Ectodermal cell (in vitro differentiated cells): ENCODE measurements at regions not wholly inside any gene's neighbourhood (a gene's known extent, or its start where the extent isn't known, plus 50 kb on each side); places are given as distances from the start of the nearest gene placed in this dataset.

Source experiments
- H3K27ac ChIP-seq: 2 replicates; pipeline ENCODE4 v1.7.0; 2013; ENCODE audit warnings: mild to moderate bottlenecking, low read depth, low read length; ENCODE audit not compliant: insufficient read depth, poor library complexity, severe bottlenecking
- H3K27me3 ChIP-seq: 2 replicates; pipeline ENCODE4 v1.7.0; 2013; ENCODE audit warnings: mild to moderate bottlenecking, low read length; ENCODE audit not compliant: insufficient read depth, control insufficient read depth, poor library complexity, severe bottlenecking
- H3K36me3 ChIP-seq: one replicate; pipeline ENCODE4 v1.7.0; 2013; ENCODE audit warnings: low read length; ENCODE audit not compliant: control insufficient read depth, insufficient read depth
- H3K4me1 ChIP-seq: one replicate; pipeline ENCODE4 v1.7.0; 2013; ENCODE audit warnings: low read length; ENCODE audit not compliant: control insufficient read depth, insufficient read depth
- H3K4me3 ChIP-seq: 2 replicates; pipeline ENCODE4 v1.7.0; 2013; ENCODE audit warnings: low read depth, low read length, control low read depth; ENCODE audit not compliant: insufficient read depth
- H3K9me3 ChIP-seq: 2 replicates; pipeline ENCODE4 v1.7.0; 2013; ENCODE audit warnings: mild to moderate bottlenecking, low read length, moderate library complexity; ENCODE audit not compliant: control insufficient read depth
- WGBS, 2 experiments: methylation state at CpG; one replicate each; pipeline ENCODE4 v1.1.7; 2013; ENCODE audit warnings: missing lambda C conversion rate in 2 of 2; 5-methylcytosine and 5-hydroxymethylcytosine counted together

- Histone ChIP-seq H3K9me3 (no peaks in the 10 kb centered on the region), H3K27me3 (no peaks in the 10 kb centered on the region), H3K36me3 (no peaks in the 10 kb centered on the region), H3K4me1 (no peaks in the 10 kb centered on the region), H3K4me3 (no peak overlapping the region), H3K27ac (no peak overlapping the region)
- WGBS, 2 experiments = 91 to 94% methylated on average over 7 of the region's 7 CpGs
Measured at GRCh38 chr16:55207693-55208428, 116.1 kb upstream of the IRX6 start.

DNA sequence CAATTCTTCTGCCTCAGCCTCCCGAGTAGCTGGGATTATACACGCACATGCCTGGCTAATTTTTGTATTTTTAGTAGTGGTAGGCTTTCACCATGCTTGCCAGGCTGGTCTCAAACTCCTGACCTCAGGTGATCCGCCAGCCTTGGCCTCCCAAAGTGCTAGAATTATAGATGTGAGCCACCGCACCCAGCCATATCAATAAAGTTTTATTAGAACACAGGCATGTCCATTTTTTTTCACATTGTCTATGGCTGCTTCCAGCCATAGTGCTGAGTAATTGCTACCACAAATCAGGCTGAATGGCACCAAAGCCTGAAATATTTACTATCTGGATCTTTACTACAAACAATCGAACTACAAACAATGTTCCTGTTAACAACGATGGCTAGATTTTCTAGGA lies 114.4 kb upstream of the IRX6 start:
- no peak overlapping the region for H3K4me3 ChIP-seq
- 93 to 95% methylated on average over 6 of the region's 6 CpGs for WGBS, 2 experiments
- H3K36me3 ChIP-seq = no peaks in the 10 kb centered on the region
- H3K9me3 ChIP-seq = no peaks in the 10 kb centered on the region
- no peaks in the 10 kb centered on the region for H3K27me3 ChIP-seq
- H3K4me1 ChIP-seq = no peaks in the 10 kb centered on the region
- no peak overlapping the region for H3K27ac ChIP-seq

- H3K4me3 ChIP-seq = no peak overlapping the region
- 91 to 95% methylated on average over 2 of the region's 2 CpGs for WGBS, 2 experiments
- H3K9me3 ChIP-seq = no peaks in the 10 kb centered on the region
- H3K27ac ChIP-seq = no peak overlapping the region
- H3K27me3 ChIP-seq = no peaks in the 10 kb centered on the region
- no peaks in the 10 kb centered on the region for H3K36me3 ChIP-seq
- H3K4me1 ChIP-seq = no peaks in the 10 kb centered on the region
Measured at GRCh38 chr16:55212791-55213190, 111.2 kb upstream of the IRX6 start.

DNA sequence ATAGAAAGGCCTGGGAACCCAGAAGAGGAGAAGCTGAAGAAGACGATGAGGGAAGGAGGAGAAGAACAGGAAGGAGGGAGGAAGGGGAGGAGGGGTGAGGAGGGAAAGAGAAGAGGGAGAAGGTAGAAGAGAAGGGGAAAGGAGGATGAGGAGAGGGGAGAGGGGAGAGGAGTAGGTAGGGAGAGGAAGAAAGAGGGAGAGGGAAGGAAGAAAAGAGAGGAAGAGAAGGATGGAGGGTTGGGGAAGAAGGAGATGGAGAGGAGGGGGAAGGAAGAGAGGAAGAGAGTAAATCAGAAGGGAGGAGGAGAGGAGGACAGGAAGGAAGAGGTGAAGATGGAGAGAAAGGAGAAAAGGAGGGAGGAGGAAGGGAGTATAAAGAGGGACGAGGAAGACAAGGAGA lies 109.6 kb upstream of the IRX6 start:
- Histone ChIP-seq H3K4me1 (no peaks in the 10 kb centered on the region), H3K36me3 (no peaks in the 10 kb centered on the region), H3K9me3 (no peaks in the 10 kb centered on the region), H3K27me3 (no peaks in the 10 kb centered on the region), H3K4me3 (no peak overlapping the region), H3K27ac (no peak overlapping the region)
- WGBS, 2 experiments = 67 to 69% methylated on average over 2 of the region's 2 CpGs

DNA sequence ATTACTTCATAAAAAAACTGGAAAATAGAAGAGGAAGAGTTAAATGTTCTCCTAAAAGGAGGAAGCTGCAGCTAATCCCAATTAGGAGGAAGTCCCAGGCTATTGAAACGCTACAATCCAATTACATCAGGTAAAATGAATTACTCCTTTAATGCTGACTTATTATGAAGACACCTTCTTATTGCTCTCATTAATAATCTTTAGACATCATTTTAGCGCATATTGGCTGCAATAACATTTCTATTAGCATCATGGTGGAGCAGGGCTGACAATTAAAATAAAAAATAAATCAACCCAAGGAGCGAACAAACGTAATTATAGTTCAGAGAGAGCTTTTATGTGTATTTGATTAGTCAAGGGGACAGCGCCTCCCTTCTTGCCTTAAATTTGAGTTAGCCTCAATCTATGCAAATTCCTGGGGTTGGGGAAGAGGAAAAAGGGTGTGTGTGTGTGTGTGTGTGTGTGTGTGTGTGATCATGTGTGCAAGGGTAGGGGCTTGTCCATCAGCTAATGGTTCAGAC lies 109.0 kb upstream of the IRX6 start:
- H3K9me3 ChIP-seq = no peaks in the 10 kb centered on the region
- H3K4me3 ChIP-seq = no peak overlapping the region
- WGBS, 2 experiments = 91 to 95% methylated on average over 5 of the region's 5 CpGs
- H3K4me1 ChIP-seq = no peaks in the 10 kb centered on the region
- no peaks in the 10 kb centered on the region for H3K36me3 ChIP-seq
- H3K27me3 ChIP-seq = no peaks in the 10 kb centered on the region
- no peak overlapping the region for H3K27ac ChIP-seq

GRCh38 chr16:55217392-55217791 lies 106.6 kb upstream of the IRX6 start:
- Histone ChIP-seq H3K9me3 (no peaks in the 10 kb centered on the region), H3K36me3 (no peaks in the 10 kb centered on the region), H3K27me3 (no peaks in the 10 kb centered on the region), H3K4me1 (no peaks in the 10 kb centered on the region), H3K4me3 (no peak overlapping the region), H3K27ac (no peak overlapping the region)
- 56% methylated on average over 1 of the region's 2 CpGs for WGBS, 2 experiments

DNA sequence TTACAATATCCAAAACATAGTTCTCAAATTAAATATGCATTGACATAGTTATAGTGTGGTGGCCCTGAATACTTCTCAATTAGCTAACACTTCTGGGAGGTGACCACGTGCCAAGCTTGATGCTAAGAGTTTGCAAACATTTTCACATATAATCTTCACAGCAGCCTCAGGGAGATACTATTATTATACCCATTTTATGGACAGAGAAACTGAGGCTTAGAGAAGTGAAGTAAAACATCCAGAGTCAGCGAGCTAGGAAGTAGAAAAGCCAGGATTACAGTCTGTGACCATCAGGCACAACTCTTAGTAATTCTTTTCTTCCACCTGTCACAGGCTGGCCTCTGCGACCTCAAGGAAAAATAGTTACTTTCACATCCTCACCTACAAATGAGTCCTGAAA lies 102.2 kb upstream of the IRX6 start:
- Histone ChIP-seq H3K4me1 (no peaks in the 10 kb centered on the region), H3K27ac (no peak overlapping the region), H3K4me3 (no peak overlapping the region), H3K27me3 (no peaks in the 10 kb centered on the region), H3K36me3 (no peaks in the 10 kb centered on the region), H3K9me3 (no peaks in the 10 kb centered on the region)
- WGBS, 2 experiments = 94 to 96% methylated on average over 2 to 3 of the region's 3 CpGs

DNA sequence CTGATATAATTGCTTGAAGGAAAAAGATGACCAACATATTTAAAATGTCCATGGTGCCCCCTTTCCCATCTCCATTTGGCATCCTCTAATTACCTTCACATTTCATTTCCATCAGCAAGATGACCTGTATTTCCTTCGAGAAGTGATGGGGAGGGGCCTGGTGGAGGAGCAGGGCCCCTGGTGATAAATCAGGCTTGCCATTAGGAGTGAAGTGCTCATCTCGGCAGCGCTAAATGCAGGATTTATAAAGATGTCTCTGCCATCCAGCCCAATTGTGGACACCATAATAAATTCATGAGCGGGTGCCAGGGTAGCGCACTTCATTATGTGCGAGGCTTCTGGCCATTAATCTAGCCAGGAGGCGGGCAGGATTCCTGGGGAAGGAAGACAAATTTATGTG lies 101.5 kb upstream of the IRX6 start:
- no peak overlapping the region for H3K27ac ChIP-seq
- 87 to 88% methylated on average over 7 of the region's 7 CpGs for WGBS, 2 experiments
- H3K36me3 ChIP-seq = no peaks in the 10 kb centered on the region
- H3K27me3 ChIP-seq = no peaks in the 10 kb centered on the region
- no peak overlapping the region for H3K4me3 ChIP-seq
- no peaks in the 10 kb centered on the region for H3K9me3 ChIP-seq
- no peaks in the 10 kb centered on the region for H3K4me1 ChIP-seq

GRCh38 chr16:55225972-55226542 lies 97.9 kb upstream of the IRX6 start:
- Histone ChIP-seq H3K27ac (no peak overlapping the region), H3K4me1 (no peaks in the 10 kb centered on the region), H3K27me3 (no peaks in the 10 kb centered on the region), H3K4me3 (no peak overlapping the region), H3K36me3 (no peaks in the 10 kb centered on the region), H3K9me3 (no peaks in the 10 kb centered on the region)
- 85 to 88% methylated on average over 5 of the region's 5 CpGs for WGBS, 2 experiments

- Histone ChIP-seq H3K4me3 (no peak overlapping the region), H3K27ac (no peak overlapping the region), H3K27me3 (no peaks in the 10 kb centered on the region), H3K36me3 (no peaks in the 10 kb centered on the region), H3K9me3 (no peaks in the 10 kb centered on the region), H3K4me1 (no peaks in the 10 kb centered on the region)
- WGBS, 2 experiments = 87 to 90% methylated on average over 6 to 7 of the region's 7 CpGs
Measured at GRCh38 chr16:55232822-55233221, 91.2 kb upstream of the IRX6 start.
